ENCODE measurements at regions not wholly inside any gene's neighbourhood (a gene's known extent, or its start where the extent isn't known, plus 50 kb on each side); places are given as distances from the start of the nearest gene placed in this dataset.

- no peak for DNase-seq (ENCODE audit: low read depth in 2 of 2)
Observed at GRCh38 chr18:26741758-26742157, 123.7 kb downstream of the AQP4 start.

- no peak for DNase-seq (ENCODE audit: low read depth in 2 of 2)
Observed at GRCh38 chr18:26741048-26741447, 124.5 kb downstream of the AQP4 start.

GRCh38 chr18:26740396-26740795, 125.1 kb downstream of the AQP4 start:
- DNase-seq (ENCODE audit: low read depth in 2 of 2) = no peak

GRCh38 chr18:26738706-26739105, 126.8 kb downstream of the AQP4 start:
- no peak for DNase-seq (ENCODE audit: low read depth in 2 of 2)

- DNase-seq (ENCODE audit: low read depth in 2 of 2) = no peak
Observed at GRCh38 chr18:26736301-26736700, 129.2 kb downstream of the AQP4 start.

GRCh38 chr18:26734760-26735159, 130.7 kb downstream of the AQP4 start:
- no peak for DNase-seq (ENCODE audit: low read depth in 2 of 2)

GRCh38 chr18:26729449-26729848, 136.1 kb downstream of the AQP4 start:
- no peak for DNase-seq (ENCODE audit: low read depth in 2 of 2)

GRCh38 chr18:26729008-26729407, 136.5 kb downstream of the AQP4 start:
- DNase-seq (ENCODE audit: low read depth in 2 of 2) = no peak

GRCh38 chr18:26723981-26724380, 141.5 kb downstream of the AQP4 start:
- DNase-seq (ENCODE audit: low read depth in 2 of 2) = no peak

GRCh38 chr18:26722565-26722931, 143.0 kb downstream of the AQP4 start:
- DNase-seq (ENCODE audit: low read depth in 2 of 2) = no peak

GRCh38 chr18:26721854-26722564, 143.5 kb downstream of the AQP4 start:
- DNase-seq (ENCODE audit: low read depth in 2 of 2) = no peak

- no peak for DNase-seq (ENCODE audit: low read depth in 2 of 2)
Observed at GRCh38 chr18:26719896-26720295, 145.6 kb downstream of the AQP4 start.

GRCh38 chr18:26717123-26717719, 148.3 kb downstream of the AQP4 start:
- DNase-seq (ENCODE audit: low read depth in 2 of 2) = no peak

- DNase-seq (ENCODE audit: low read depth in 2 of 2) = no peak
Observed at GRCh38 chr18:26714739-26715138, 150.8 kb downstream of the AQP4 start.

GRCh38 chr18:26711756-26712155, 153.8 kb downstream of the AQP4 start:
- no peak for DNase-seq (ENCODE audit: low read depth in 2 of 2)

GRCh38 chr18:26710470-26711096, 154.9 kb downstream of the AQP4 start:
- DNase-seq (ENCODE audit: low read depth in 2 of 2) = no peak

- DNase-seq (ENCODE audit: low read depth in 2 of 2) = no peak
Observed at GRCh38 chr18:26709897-26710296, 155.6 kb downstream of the AQP4 start.

- DNase-seq (ENCODE audit: low read depth in 2 of 2) = no peak
Observed at GRCh38 chr18:26708806-26709716, 156.4 kb downstream of the AQP4 start.

- no peak for DNase-seq (ENCODE audit: low read depth in 2 of 2)
Observed at GRCh38 chr18:26706911-26707351, 158.6 kb downstream of the AQP4 start.

GRCh38 chr18:26705757-26706156, 157.4 kb upstream of the KCTD1 start:
- no peak for DNase-seq (ENCODE audit: low read depth in 2 of 2)

GRCh38 chr18:26703170-26703930, 155.0 kb upstream of the KCTD1 start:
- DNase-seq (ENCODE audit: low read depth in 2 of 2) = no peak

Data from stimulated activated CD8-positive, alpha-beta memory T cell treated with anti-CD3 and anti-CD28 coated beads, Interleukin-2, amount 100 ng/mL, for 48 hours (primary cell).